ENCODE measurements at regions not wholly inside any gene's neighbourhood (a gene's known extent, or its start where the extent isn't known, plus 50 kb on each side); places are given as distances from the start of the nearest gene placed in this dataset.

GRCh38 chr6:4017058-4017739 lies 61.7 kb downstream of the FAM217A start:
- TF ChIP-seq CTCF (IDR thresholded peaks at IDR 0.05; ENCODE audit: borderline replicate concordance, extremely low read depth, low read length, poor library complexity, severe bottlenecking), result no peak
- no peak for TF ChIP-seq EZH2 (IDR thresholded peaks at IDR 0.05; ENCODE audit: borderline replicate concordance, low read depth, low read length, severe bottlenecking)

All from DND-41 (cell line).